DOHH2 (cell line): ENCODE measurements at regions not wholly inside any gene's neighbourhood (a gene's known extent, or its start where the extent isn't known, plus 50 kb on each side); places are given as distances from the start of the nearest gene placed in this dataset.

Source experiments
- H3F3A ChIP-seq: fragments of 200-600 bp; sonication (generic), shearing (Covaris generic); 2 replicates; pipeline ENCODE4 v1.6.0; 2016; ENCODE audit warnings: antibody characterized with exemption, mild to moderate bottlenecking; ENCODE audit not compliant: control insufficient read depth, insufficient read depth
- H3K27ac ChIP-seq: fragments of 200-600 bp; sonication (generic); 2 replicates; pipeline ENCODE4 v1.5.1; 2014; ENCODE audit warnings: low read depth, mild to moderate bottlenecking, low read length, moderate library complexity
- H3K27me3 ChIP-seq: fragments of 200-600 bp; sonication (generic); 2 replicates; pipeline ENCODE4 v1.6.1; 2014; ENCODE audit warnings: mild to moderate bottlenecking, low read length, mixed read lengths; ENCODE audit not compliant: control insufficient read depth
- H3K36me3 ChIP-seq: fragments of 200-600 bp; sonication (generic); 2 replicates; pipeline ENCODE4 v1.6.1; 2014; ENCODE audit warnings: mild to moderate bottlenecking, low read length, moderate library complexity, mixed read lengths; ENCODE audit not compliant: control insufficient read depth
- H3K4me1 ChIP-seq: fragments of 200-600 bp; sonication (generic); 2 replicates; pipeline ENCODE4 v1.6.1; 2014; ENCODE audit warnings: mild to moderate bottlenecking, low read length, mixed read lengths; ENCODE audit not compliant: control insufficient read depth
- H3K4me2 ChIP-seq: fragments of 200-600 bp; sonication (generic); 2 replicates; pipeline ENCODE4 v1.6.0; 2014; ENCODE audit warnings: mild to moderate bottlenecking, low read length, moderate library complexity
- H3K4me3 ChIP-seq: fragments of 200-600 bp; sonication (generic); 2 replicates; pipeline ENCODE4 v1.5.1; 2014; ENCODE audit warnings: mild to moderate bottlenecking, low read length, mixed read lengths
- H3K79me2 ChIP-seq: fragments of 200-600 bp; sonication (generic); 2 replicates; pipeline ENCODE4 v1.6.1; 2014; ENCODE audit warnings: mild to moderate bottlenecking, low read length, mixed read lengths; ENCODE audit not compliant: control insufficient read depth
- H3K9me2 ChIP-seq: fragments of 200-600 bp; sonication (generic); replicated peaks from 2 replicates; pipeline ENCODE4 v1.6.1; 2014; ENCODE audit warnings: mild to moderate bottlenecking, low read length, mixed read lengths; ENCODE audit not compliant: control insufficient read depth
- H3K9me3 ChIP-seq: fragments of 200-600 bp; sonication (generic); 2 replicates; pipeline ENCODE4 v1.6.1; 2014; ENCODE audit warnings: antibody characterized with exemption, low read length, mixed read lengths; ENCODE audit not compliant: control insufficient read depth, insufficient read depth
- H4K20me1 ChIP-seq: fragments of 200-600 bp; sonication (generic); 2 replicates; pipeline ENCODE4 v1.6.0; 2014; ENCODE audit warnings: low read depth, mild to moderate bottlenecking, antibody characterized with exemption, low read length, moderate library complexity; ENCODE audit not compliant: control insufficient read depth, insufficient read depth
- EZH2phosphoT487 ChIP-seq: fragments of 200-600 bp; sonication (generic); IDR thresholded peaks from 2 replicates; pipeline ENCODE4 v1.6.1; 2017; ENCODE audit warnings: borderline replicate concordance, mild to moderate bottlenecking, antibody characterized with exemption, low read length, moderate library complexity, mixed read lengths
- TF ChIP-seq, protein P1 (sequence below): fragments of 200-600 bp; sonication (generic); IDR thresholded peaks from one replicate; pipeline ENCODE4 v1.5.1; 2014; ENCODE audit warnings: antibody characterized with exemption, mild to moderate bottlenecking, low read depth, low read length; ENCODE audit not compliant: poor library complexity, severe bottlenecking

DNA sequence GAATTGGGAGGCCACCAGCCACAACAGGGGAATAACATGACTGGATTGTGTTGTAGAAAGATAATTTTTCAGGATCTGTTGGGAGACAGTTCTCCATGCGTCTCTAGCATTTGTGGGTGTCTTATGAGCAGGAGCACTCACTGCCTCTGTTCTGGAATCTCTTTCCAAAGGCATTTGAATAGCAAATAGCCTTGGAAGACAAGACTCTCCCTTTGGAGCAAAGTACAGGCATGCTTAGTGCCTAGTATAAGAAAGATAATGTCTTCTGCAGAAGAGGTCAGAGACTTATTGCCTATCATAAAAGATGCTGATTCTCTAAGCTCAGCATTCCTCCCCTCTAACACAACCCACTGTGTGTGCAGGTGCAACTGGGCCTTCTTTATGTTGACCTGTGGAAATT, 58.3 kb downstream of the VCPKMT start:
- H3K4me1 ChIP-seq: peaks cover 35% of the 10 kb centered on the region
- H3K9me2 ChIP-seq: no peaks in the 10 kb centered on the region
- H3K27me3 ChIP-seq: no peaks in the 10 kb centered on the region
- H3F3A ChIP-seq: no peaks in the 10 kb centered on the region
- H3K9me3 ChIP-seq: no peaks in the 10 kb centered on the region
- H3K79me2 ChIP-seq: no peaks in the 10 kb centered on the region
- H3K36me3 ChIP-seq: no peaks in the 10 kb centered on the region
- no peak overlapping the region for H3K27ac ChIP-seq
- no peak for TF ChIP-seq EZH2phosphoT487
- TF ChIP-seq, protein P1, sequence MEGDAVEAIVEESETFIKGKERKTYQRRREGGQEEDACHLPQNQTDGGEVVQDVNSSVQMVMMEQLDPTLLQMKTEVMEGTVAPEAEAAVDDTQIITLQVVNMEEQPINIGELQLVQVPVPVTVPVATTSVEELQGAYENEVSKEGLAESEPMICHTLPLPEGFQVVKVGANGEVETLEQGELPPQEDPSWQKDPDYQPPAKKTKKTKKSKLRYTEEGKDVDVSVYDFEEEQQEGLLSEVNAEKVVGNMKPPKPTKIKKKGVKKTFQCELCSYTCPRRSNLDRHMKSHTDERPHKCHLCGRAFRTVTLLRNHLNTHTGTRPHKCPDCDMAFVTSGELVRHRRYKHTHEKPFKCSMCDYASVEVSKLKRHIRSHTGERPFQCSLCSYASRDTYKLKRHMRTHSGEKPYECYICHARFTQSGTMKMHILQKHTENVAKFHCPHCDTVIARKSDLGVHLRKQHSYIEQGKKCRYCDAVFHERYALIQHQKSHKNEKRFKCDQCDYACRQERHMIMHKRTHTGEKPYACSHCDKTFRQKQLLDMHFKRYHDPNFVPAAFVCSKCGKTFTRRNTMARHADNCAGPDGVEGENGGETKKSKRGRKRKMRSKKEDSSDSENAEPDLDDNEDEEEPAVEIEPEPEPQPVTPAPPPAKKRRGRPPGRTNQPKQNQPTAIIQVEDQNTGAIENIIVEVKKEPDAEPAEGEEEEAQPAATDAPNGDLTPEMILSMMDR: no peak
- no peaks in the 10 kb centered on the region for H4K20me1 ChIP-seq
- H3K4me2 ChIP-seq: no peak overlapping the region
- H3K4me3 ChIP-seq: no peak overlapping the region
